ENCODE measurements at regions not wholly inside any gene's neighbourhood (a gene's known extent, or its start where the extent isn't known, plus 50 kb on each side); places are given as distances from the start of the nearest gene placed in this dataset.

DNA sequence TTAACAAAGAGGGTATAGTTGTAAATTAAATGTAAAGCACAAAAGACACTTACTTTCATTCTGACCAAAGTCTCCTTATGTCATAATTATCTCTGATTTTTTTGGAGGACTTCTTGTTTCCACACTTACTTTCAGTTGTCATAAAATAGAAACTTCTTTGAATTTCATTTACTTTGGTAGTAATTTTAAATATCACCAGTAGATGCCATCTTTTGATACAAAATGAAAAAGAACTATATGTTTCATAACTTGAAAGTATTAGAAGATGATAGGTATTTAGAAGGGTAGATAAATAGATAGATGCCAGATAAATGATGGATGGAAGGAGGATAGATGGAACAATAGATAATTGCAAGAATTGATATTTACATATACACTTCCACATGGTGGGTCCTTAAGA lies 1865.3 kb upstream of the CDH9 start:
- TF ChIP-seq, protein P1, sequence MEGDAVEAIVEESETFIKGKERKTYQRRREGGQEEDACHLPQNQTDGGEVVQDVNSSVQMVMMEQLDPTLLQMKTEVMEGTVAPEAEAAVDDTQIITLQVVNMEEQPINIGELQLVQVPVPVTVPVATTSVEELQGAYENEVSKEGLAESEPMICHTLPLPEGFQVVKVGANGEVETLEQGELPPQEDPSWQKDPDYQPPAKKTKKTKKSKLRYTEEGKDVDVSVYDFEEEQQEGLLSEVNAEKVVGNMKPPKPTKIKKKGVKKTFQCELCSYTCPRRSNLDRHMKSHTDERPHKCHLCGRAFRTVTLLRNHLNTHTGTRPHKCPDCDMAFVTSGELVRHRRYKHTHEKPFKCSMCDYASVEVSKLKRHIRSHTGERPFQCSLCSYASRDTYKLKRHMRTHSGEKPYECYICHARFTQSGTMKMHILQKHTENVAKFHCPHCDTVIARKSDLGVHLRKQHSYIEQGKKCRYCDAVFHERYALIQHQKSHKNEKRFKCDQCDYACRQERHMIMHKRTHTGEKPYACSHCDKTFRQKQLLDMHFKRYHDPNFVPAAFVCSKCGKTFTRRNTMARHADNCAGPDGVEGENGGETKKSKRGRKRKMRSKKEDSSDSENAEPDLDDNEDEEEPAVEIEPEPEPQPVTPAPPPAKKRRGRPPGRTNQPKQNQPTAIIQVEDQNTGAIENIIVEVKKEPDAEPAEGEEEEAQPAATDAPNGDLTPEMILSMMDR (IDR thresholded peaks at IDR 0.05; ENCODE audit: insufficient read depth, low read length): no peak
- DNase-seq (ENCODE audit: low read depth): no peak
- H3K4me3 ChIP-seq (ENCODE audit: low read depth, low read length): no peak overlapping the region

DNA sequence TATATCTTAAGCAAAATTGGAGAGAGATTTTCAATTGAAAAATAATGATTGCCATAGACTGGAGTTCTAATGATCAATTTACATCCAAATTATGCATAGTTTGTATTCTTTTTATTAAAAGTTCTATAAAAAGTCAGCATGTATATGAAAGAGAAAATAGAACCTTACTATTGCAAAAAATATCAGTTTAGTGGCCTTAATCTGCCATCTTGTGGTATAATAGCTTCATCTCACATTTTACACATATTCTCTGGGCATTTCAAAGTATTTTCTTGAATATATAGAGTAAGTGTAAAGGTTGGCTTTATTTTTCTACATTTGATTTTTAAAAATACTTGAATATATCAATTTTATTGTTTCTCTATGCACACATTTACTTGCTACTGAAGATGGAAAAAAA lies 1858.6 kb upstream of the CDH9 start:
- TF ChIP-seq, protein P1 (IDR thresholded peaks at IDR 0.05; ENCODE audit: insufficient read depth, low read length): no peak
- no peak overlapping the region for H3K4me3 ChIP-seq (ENCODE audit: low read depth, low read length)
- DNase-seq (ENCODE audit: low read depth): no peak

DNA sequence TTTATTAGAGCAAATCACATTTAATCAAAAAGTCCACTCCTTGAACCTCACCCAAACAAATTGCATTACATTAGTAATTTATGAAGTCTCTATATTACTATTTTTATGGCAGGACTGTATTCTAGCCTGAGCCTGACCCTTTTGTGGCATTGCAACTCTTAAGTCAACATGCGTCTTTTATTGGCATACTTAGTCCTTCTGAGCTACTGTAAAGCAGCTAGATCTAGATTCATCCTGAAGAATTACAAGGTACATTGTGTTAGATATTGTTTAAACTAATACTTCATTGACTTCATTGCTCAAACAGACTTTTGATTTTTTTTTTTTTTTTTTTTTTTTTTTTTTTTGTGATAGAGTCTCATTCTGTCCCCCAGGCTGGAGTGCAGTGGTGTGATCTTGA lies 1842.5 kb upstream of the CDH9 start:
- TF ChIP-seq, protein P1 (IDR thresholded peaks at IDR 0.05; ENCODE audit: insufficient read depth, low read length): no peak
- no peak overlapping the region for H3K4me3 ChIP-seq (ENCODE audit: low read depth, low read length)
- DNase-seq (ENCODE audit: low read depth): no peak

DNA sequence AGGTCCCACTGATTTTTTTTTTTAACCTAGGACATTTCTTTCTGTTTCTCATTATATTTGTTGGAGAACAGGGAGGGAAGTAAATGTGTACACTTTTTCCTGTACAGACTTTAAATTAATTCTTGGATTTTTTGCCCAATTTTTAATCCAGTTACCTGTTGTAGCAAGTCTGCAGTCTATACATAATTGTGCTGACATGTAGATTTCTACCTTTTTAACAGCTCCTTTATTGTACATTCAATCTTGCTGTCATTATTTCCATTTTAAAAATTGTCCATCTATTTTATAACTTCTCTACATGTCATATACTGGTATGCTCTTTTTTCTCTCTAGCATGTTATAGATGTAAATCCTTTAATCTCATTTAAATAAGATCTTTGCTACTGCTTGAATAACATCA lies 1838.7 kb upstream of the CDH9 start:
- no peak for DNase-seq (ENCODE audit: low read depth)
- TF ChIP-seq, protein P1 (IDR thresholded peaks at IDR 0.05; ENCODE audit: insufficient read depth, low read length): no peak

DNA sequence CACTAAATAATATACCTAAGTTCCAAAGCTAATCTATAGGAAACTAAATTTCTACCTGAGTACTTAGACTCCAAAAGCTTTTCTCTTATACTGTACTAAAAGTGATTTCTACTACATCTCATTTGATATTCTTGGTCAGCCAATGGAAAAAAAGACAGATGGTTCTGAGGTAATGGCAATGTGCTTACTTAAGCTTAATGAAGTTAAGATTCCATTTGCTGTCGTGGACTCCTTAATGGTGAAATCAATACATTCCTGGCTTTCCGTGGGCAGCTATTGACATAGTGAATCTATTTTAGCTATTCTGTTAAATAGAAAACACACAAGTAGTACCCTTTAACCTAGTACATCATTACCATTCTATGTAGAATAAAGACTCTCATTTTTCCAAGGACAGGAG lies 1825.6 kb upstream of the CDH9 start:
- no peak for DNase-seq (ENCODE audit: low read depth)
- no peak overlapping the region for H3K4me3 ChIP-seq (ENCODE audit: low read depth, low read length)
- TF ChIP-seq, protein P1 (IDR thresholded peaks at IDR 0.05; ENCODE audit: insufficient read depth, low read length): no peak

More for the DNA sequence above, 1838.7 kb upstream of the CDH9 start:
- no peak overlapping the region for H3K4me3 ChIP-seq (ENCODE audit: low read depth, low read length)

DNA sequence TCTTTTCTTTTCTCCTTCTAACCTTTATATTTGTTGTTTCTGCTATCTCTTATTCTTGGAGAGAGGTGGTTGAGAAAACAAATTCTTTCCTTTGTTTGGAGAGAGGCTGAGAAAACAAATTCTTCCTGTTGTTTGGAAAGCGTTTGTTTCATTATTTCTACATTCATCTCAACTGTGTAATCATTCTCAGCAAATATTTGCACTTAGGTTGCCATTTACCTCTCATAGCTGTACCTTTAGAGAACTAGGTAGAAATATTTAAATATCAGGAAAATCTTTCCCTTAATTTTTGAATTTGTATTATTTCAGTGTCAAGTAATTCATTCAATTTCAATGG lies 1824.4 kb upstream of the CDH9 start:
- no peak overlapping the region for H3K4me3 ChIP-seq (ENCODE audit: low read depth, low read length)
- DNase-seq (ENCODE audit: low read depth): no peak
- TF ChIP-seq, protein P1 (IDR thresholded peaks at IDR 0.05; ENCODE audit: insufficient read depth, low read length): no peak

DNA sequence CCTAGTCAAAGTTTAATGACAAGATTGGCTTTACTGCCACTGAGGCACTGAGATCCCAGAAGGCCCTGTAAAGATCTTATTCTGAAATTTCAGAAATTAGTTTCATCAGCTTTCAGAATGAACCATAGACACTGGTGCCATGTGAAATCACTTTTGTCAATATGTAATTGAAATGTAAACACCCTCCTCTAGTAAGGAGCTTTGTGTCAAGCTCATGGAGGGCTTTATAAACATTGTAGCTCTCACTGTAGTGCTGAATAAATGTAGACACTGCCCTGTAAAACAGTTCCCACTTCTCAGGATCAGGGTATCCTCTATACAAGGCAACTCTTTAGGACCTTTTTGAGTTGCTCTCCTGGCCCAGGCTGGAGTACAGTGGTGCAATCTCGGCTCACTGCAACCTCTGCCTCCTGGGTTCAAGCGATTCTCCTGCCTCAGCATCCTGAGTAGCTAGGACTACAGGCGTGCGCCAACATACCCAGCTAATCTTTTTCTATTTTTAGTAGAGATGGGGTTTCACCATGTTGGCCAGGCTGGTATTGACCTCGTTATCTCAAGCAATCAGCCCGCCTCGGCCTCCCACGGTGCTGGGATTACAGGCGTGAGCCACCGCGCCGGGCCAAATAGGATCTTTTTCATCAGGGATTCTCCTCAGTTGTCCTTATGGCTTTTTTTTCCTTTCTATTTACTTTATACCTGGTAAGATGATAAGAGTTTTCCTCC lies 1823.9 kb upstream of the CDH9 start:
- TF ChIP-seq, protein P1 (IDR thresholded peaks at IDR 0.05; ENCODE audit: insufficient read depth, low read length): no peak
- DNase-seq (ENCODE audit: low read depth): no peak
- H3K4me3 ChIP-seq (ENCODE audit: low read depth, low read length): no peak overlapping the region
